SK-N-SH treated with all-trans-retinoic acid at 6 μM for 48 hours (cell line): ENCODE measurements at regions not wholly inside any gene's neighbourhood (a gene's known extent, or its start where the extent isn't known, plus 50 kb on each side); places are given as distances from the start of the nearest gene placed in this dataset.

ENCODE experiments used
- ATAC-seq: fragments of 200-7000 bp; cut with Tn5 transposase; 3 replicates; pipeline ENCODE4 v1.9.1; 2020; ENCODE audit warnings: mild to moderate bottlenecking, moderate library complexity
- ARNTL ChIP-seq: fragments of 450-650 bp; formaldehyde crosslinking; IDR thresholded peaks from 2 replicates; pipeline ENCODE4 v1.5.0; 2020; ENCODE audit warnings: low read depth, mild to moderate bottlenecking, moderate library complexity, borderline replicate concordance
- CREB5 ChIP-seq: fragments of 250-450 bp; sonication (Bioruptor Pico); IDR thresholded peaks from 2 replicates; pipeline ENCODE4 v1.5.1; 2020; ENCODE audit warnings: low read depth, mild to moderate bottlenecking, moderate library complexity
- CSDC2 ChIP-seq: fragments of 250-450 bp; sonication (Bioruptor Pico); IDR thresholded peaks from 2 replicates; pipeline ENCODE4 v1.5.0; 2020; ENCODE audit warnings: mild to moderate bottlenecking, moderate library complexity
- CSRNP3 ChIP-seq: fragments of 250-450 bp; sonication (Bioruptor Pico); IDR thresholded peaks from 2 replicates; pipeline ENCODE4 v1.5.1; 2021; ENCODE audit warnings: mild to moderate bottlenecking, moderate library complexity
- ESRRG ChIP-seq: fragments of 250-450 bp; sonication (Bioruptor Pico); IDR thresholded peaks from 2 replicates; pipeline ENCODE4 v1.6.1; 2021; ENCODE audit warnings: mild to moderate bottlenecking
- GLIS3 ChIP-seq: fragments of 250-450 bp; sonication (Bioruptor Pico); IDR thresholded peaks from 2 replicates; pipeline ENCODE4 v1.5.0; 2020; ENCODE audit warnings: mild to moderate bottlenecking, moderate library complexity
- ISL1 ChIP-seq: fragments of 250-450 bp; sonication (Bioruptor Pico); IDR thresholded peaks from 2 replicates; pipeline ENCODE4 v2.1.2; 2022; ENCODE audit warnings: mild to moderate bottlenecking, moderate library complexity
- OSR1 ChIP-seq: fragments of 250-450 bp; sonication (Bioruptor Pico); IDR thresholded peaks from 2 replicates; pipeline ENCODE4 v1.8.0; 2022; ENCODE audit warnings: moderate library complexity, mild to moderate bottlenecking, inconsistent platforms
- POU6F1 ChIP-seq: fragments of 250-450 bp; sonication (Bioruptor Pico); IDR thresholded peaks from 2 replicates; pipeline ENCODE4 v1.8.0; 2021; ENCODE audit warnings: low read depth, mild to moderate bottlenecking, moderate library complexity, borderline replicate concordance
- PPARA ChIP-seq: fragments of 250-450 bp; sonication (Bioruptor Pico); IDR thresholded peaks from 2 replicates; pipeline ENCODE4 v1.5.0; 2020; ENCODE audit warnings: mild to moderate bottlenecking, borderline replicate concordance
- RARB ChIP-seq: fragments of 250-450 bp; sonication (Bioruptor Pico); IDR thresholded peaks from 2 replicates; pipeline ENCODE4 v1.8.0; 2021; ENCODE audit warnings: mild to moderate bottlenecking, moderate library complexity
- SNAI2 ChIP-seq: fragments of 250-450 bp; sonication (Bioruptor Pico); IDR thresholded peaks from 2 replicates; pipeline ENCODE4 v1.5.0; 2020; ENCODE audit warnings: mild to moderate bottlenecking, moderate library complexity
- TCF4 ChIP-seq: fragments of 250-450 bp; sonication (Bioruptor Pico); IDR thresholded peaks from 2 replicates; pipeline ENCODE4 v1.8.0; 2021; ENCODE audit warnings: mild to moderate bottlenecking, moderate library complexity, borderline replicate concordance
- TOX ChIP-seq: fragments of 250-450 bp; sonication (Bioruptor Pico); IDR thresholded peaks from 2 replicates; pipeline ENCODE4 v1.8.0; 2021; ENCODE audit warnings: mild to moderate bottlenecking, moderate library complexity, borderline replicate concordance
- TSHZ2 ChIP-seq: fragments of 250-450 bp; sonication (Bioruptor Pico); IDR thresholded peaks from 2 replicates; pipeline ENCODE4 v1.5.0; 2020; ENCODE audit warnings: mild to moderate bottlenecking, moderate library complexity
- ZC3H10 ChIP-seq: fragments of 250-450 bp; sonication (Bioruptor Pico); IDR thresholded peaks from 2 replicates; pipeline ENCODE4 v1.5.1; 2021; ENCODE audit warnings: mild to moderate bottlenecking, moderate library complexity
- ZFP3 ChIP-seq: fragments of 250-450 bp; sonication (Bioruptor Pico); IDR thresholded peaks from 2 replicates; pipeline ENCODE4 v1.5.0; 2020; ENCODE audit warnings: mild to moderate bottlenecking, moderate library complexity
- ZFP30 ChIP-seq: fragments of 450-650 bp; formaldehyde crosslinking; IDR thresholded peaks from 2 replicates; pipeline ENCODE4 v1.5.0; 2022; ENCODE audit warnings: mild to moderate bottlenecking, moderate library complexity
- ZNF565 ChIP-seq: fragments of 450-650 bp; formaldehyde crosslinking; conservative IDR thresholded peaks from 2 replicates; pipeline ENCODE4 v1.5.0; 2020; ENCODE audit warnings: low read depth, mild to moderate bottlenecking, moderate library complexity
- ZNF70 ChIP-seq: fragments of 450-650 bp; formaldehyde crosslinking; IDR thresholded peaks from 2 replicates; pipeline ENCODE4 v1.5.0; 2020; ENCODE audit warnings: mild to moderate bottlenecking, moderate library complexity
- ZNF8 ChIP-seq: fragments of 450-650 bp; formaldehyde crosslinking; IDR thresholded peaks from 2 replicates; pipeline ENCODE4 v1.5.0; 2020; ENCODE audit warnings: mild to moderate bottlenecking, moderate library complexity
- TF ChIP-seq, protein P1 (sequence below): fragments of 250-450 bp; sonication (Bioruptor Pico); IDR thresholded peaks from 2 replicates; pipeline ENCODE4 v1.8.0; 2020; ENCODE audit warnings: mild to moderate bottlenecking, moderate library complexity, borderline replicate concordance

DNA sequence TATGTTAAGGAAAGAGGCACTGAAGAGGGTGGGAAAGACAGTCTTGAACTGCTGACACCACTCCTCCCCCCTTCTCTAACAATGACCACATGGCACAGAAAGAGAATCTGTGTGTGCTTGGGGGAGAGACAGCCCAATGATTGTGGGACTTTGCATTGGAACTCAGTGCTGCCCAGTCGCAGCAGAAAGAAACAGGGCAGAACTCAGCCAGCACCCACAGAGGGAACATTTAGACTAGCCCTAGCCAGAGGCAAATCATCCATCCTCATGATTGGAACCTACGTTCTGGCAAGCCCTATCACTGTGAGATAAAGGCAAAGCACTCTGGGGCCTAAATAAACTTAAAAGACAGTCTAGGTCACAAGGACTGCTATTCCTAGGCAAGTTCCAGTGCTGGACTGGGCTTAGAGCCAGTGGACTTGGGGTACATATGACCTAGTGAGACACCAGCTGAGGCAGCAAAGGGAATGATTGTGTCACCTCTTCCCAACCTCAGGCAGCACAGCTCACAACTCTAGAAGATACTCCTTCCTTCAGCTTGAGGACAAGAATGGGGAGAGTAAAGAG lies 132.8 kb upstream of the S100G start:
- ATAC-seq = no peak
- TF ChIP-seq SNAI2 (CRISPR knock-in tag) (no peak), ZFP3 (CRISPR knock-in tag) (no peak), GLIS3 (CRISPR knock-in tag) (no peak), ESRRG (no peak), ZNF70 (CRISPR knock-in tag) (no peak), ZNF8 (CRISPR knock-in tag) (no peak), PPARA (CRISPR knock-in tag) (no peak), ZC3H10 (CRISPR knock-in tag) (no peak), TCF4 (CRISPR knock-in tag) (no peak), POU6F1 (CRISPR knock-in tag) (no peak), TSHZ2 (CRISPR knock-in tag) (no peak), CSRNP3 (CRISPR knock-in tag) (no peak), ZNF565 (CRISPR knock-in tag) (no peak), ARNTL (CRISPR knock-in tag) (no peak), TOX (no peak), OSR1 (no peak)
- TF ChIP-seq, protein P1, sequence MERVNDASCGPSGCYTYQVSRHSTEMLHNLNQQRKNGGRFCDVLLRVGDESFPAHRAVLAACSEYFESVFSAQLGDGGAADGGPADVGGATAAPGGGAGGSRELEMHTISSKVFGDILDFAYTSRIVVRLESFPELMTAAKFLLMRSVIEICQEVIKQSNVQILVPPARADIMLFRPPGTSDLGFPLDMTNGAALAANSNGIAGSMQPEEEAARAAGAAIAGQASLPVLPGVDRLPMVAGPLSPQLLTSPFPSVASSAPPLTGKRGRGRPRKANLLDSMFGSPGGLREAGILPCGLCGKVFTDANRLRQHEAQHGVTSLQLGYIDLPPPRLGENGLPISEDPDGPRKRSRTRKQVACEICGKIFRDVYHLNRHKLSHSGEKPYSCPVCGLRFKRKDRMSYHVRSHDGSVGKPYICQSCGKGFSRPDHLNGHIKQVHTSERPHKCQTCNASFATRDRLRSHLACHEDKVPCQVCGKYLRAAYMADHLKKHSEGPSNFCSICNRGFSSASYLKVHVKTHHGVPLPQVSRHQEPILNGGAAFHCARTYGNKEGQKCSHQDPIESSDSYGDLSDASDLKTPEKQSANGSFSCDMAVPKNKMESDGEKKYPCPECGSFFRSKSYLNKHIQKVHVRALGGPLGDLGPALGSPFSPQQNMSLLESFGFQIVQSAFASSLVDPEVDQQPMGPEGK (CRISPR knock-in tag) = no peak

- TF ChIP-seq TOX (no peak), ZFP3 (CRISPR knock-in tag) (no peak), TSHZ2 (CRISPR knock-in tag) (no peak), PPARA (CRISPR knock-in tag) (no peak), POU6F1 (CRISPR knock-in tag) (no peak), CREB5 (CRISPR knock-in tag) (no peak), RARB (CRISPR knock-in tag) (no peak), CSDC2 (CRISPR knock-in tag) (no peak), ARNTL (CRISPR knock-in tag) (no peak), ZNF565 (CRISPR knock-in tag) (no peak), GLIS3 (CRISPR knock-in tag) (no peak), TCF4 (CRISPR knock-in tag) (no peak), ZFP30 (CRISPR knock-in tag) (no peak), ZC3H10 (CRISPR knock-in tag) (no peak), SNAI2 (CRISPR knock-in tag) (no peak), ISL1 (no peak)
- TF ChIP-seq, protein P1 (CRISPR knock-in tag) = no peak
- no peak for ATAC-seq
Observed at GRCh38 chrX:16518131-16518530, 131.8 kb upstream of the S100G start.
